ENCODE measurements at regions not wholly inside any gene's neighbourhood (a gene's known extent, or its start where the extent isn't known, plus 50 kb on each side); places are given as distances from the start of the nearest gene placed in this dataset.

- TF ChIP-seq POLR2A (IDR thresholded peaks at IDR 0.05; ENCODE audit: low read length) (no peak), RFX5 (IDR thresholded peaks at IDR 0.05) (no peak), CHD2 (IDR thresholded peaks at IDR 0.05; ENCODE audit: low read length, partially characterized antibody) (no peak), ELK1 (IDR thresholded peaks at IDR 0.05; ENCODE audit: low read depth, low read length) (no peak), ESRRA (IDR thresholded peaks at IDR 0.05; ENCODE audit: borderline replicate concordance, low read length) (no peak), CEBPB (IDR thresholded peaks at IDR 0.05) (no peak), EP300 (IDR thresholded peaks at IDR 0.05) (no peak)
- TF ChIP-seq, protein P1, sequence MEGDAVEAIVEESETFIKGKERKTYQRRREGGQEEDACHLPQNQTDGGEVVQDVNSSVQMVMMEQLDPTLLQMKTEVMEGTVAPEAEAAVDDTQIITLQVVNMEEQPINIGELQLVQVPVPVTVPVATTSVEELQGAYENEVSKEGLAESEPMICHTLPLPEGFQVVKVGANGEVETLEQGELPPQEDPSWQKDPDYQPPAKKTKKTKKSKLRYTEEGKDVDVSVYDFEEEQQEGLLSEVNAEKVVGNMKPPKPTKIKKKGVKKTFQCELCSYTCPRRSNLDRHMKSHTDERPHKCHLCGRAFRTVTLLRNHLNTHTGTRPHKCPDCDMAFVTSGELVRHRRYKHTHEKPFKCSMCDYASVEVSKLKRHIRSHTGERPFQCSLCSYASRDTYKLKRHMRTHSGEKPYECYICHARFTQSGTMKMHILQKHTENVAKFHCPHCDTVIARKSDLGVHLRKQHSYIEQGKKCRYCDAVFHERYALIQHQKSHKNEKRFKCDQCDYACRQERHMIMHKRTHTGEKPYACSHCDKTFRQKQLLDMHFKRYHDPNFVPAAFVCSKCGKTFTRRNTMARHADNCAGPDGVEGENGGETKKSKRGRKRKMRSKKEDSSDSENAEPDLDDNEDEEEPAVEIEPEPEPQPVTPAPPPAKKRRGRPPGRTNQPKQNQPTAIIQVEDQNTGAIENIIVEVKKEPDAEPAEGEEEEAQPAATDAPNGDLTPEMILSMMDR (IDR thresholded peaks at IDR 0.05), result no peak
These were observed 1631.9 kb upstream of the PABPC4L start for GRCh38 chr4:135833529-135833928.

All from A549 (cell line).